Breast epithelium (tissue), 3 donors: ENCODE measurements at regions not wholly inside any gene's neighbourhood (a gene's known extent, or its start where the extent isn't known, plus 50 kb on each side); places are given as distances from the start of the nearest gene placed in this dataset.

ENCODE experiments used
- CTCF ChIP-seq, 3 donors: fragments of 450-650 bp; IDR thresholded peaks; one replicate each; pipeline ENCODE4 v1.5.1; 2016 to 2017; ENCODE audit warnings: antibody characterized with exemption in 3 of 3, mild to moderate bottlenecking in 3 of 3, moderate library complexity in 3 of 3
- POLR2A ChIP-seq: fragments of 450-650 bp; IDR thresholded peaks from one replicate; pipeline ENCODE4 v1.6.1; 2016; ENCODE audit warnings: antibody characterized with exemption, mild to moderate bottlenecking, moderate library complexity

- TF ChIP-seq CTCF (IDR thresholded peaks at IDR 0.05) (no peak), POLR2A (no peak)
Measured at GRCh38 chr10:3902809-3903410, 117.9 kb upstream of the KLF6 start.
